Loucy (cell line): ENCODE measurements at regions not wholly inside any gene's neighbourhood (a gene's known extent, or its start where the extent isn't known, plus 50 kb on each side); places are given as distances from the start of the nearest gene placed in this dataset.
A peak's percentile ranks its signal among the peaks of the same experiment; 100 is the strongest.

Experiments
- H2AFZ ChIP-seq: fragments of 200-600 bp; sonication (generic); 2 replicates; pipeline ENCODE4 v1.6.0; 2016; ENCODE audit warnings: antibody characterized with exemption, mild to moderate bottlenecking, low read length, moderate library complexity
- H3F3A ChIP-seq: fragments of 200-600 bp; 2 replicates; pipeline ENCODE4 v1.6.0; 2016; ENCODE audit warnings: antibody characterized with exemption, low read depth, mild to moderate bottlenecking
- H3K27me3 ChIP-seq: fragments of 200-600 bp; sonication (generic); 2 replicates; pipeline ENCODE4 v1.6.1; 2014; ENCODE audit warnings: low read length, mild to moderate bottlenecking; ENCODE audit not compliant: insufficient read depth, poor library complexity, severe bottlenecking
- H3K36me3 ChIP-seq: fragments of 200-600 bp; sonication (generic); 2 replicates; pipeline ENCODE4 v1.6.1; 2016; ENCODE audit warnings: low read length; ENCODE audit not compliant: insufficient read depth
- H3K4me1 ChIP-seq: fragments of 200-600 bp; sonication (generic); 2 replicates; pipeline ENCODE4 v1.5.1; 2014; ENCODE audit warnings: low read length, mild to moderate bottlenecking; ENCODE audit not compliant: insufficient read depth, poor library complexity, severe bottlenecking
- H3K4me2 ChIP-seq: fragments of 200-600 bp; sonication (generic); 2 replicates; pipeline ENCODE4 v1.6.0; 2014; ENCODE audit warnings: antibody characterized with exemption, low read length, low read depth, mild to moderate bottlenecking; ENCODE audit not compliant: poor library complexity, severe bottlenecking
- H3K4me3 ChIP-seq: fragments of 200-600 bp; sonication (generic); 2 replicates; pipeline ENCODE4 v1.5.1; 2014; ENCODE audit warnings: low read length, mild to moderate bottlenecking, mixed read lengths; ENCODE audit not compliant: poor library complexity, severe bottlenecking
- H3K79me2 ChIP-seq: fragments of 200-600 bp; sonication (generic); 2 replicates; pipeline ENCODE4 v1.6.1; 2014; ENCODE audit warnings: low read length; ENCODE audit not compliant: insufficient read depth
- H3K9ac ChIP-seq: fragments of 200-600 bp; sonication (generic); 2 replicates; pipeline ENCODE4 v1.6.0; 2014; ENCODE audit warnings: mild to moderate bottlenecking, low read depth, low read length, moderate library complexity; ENCODE audit not compliant: poor library complexity, severe bottlenecking
- H3K9me2 ChIP-seq: fragments of 200-600 bp; sonication (generic); replicated peaks from 2 replicates; pipeline ENCODE4 v1.6.1; 2016; ENCODE audit warnings: low read depth, low read length, mixed read lengths
- H3K9me3 ChIP-seq: fragments of 200-600 bp; sonication (generic); 2 replicates; pipeline ENCODE4 v1.6.1; 2014; ENCODE audit warnings: mild to moderate bottlenecking, antibody characterized with exemption, low read length, low read depth; ENCODE audit not compliant: insufficient read depth
- H4K20me1 ChIP-seq: fragments of 200-600 bp; sonication (generic); 2 replicates; pipeline ENCODE4 v1.6.0; 2014; ENCODE audit warnings: antibody characterized with exemption, low read length, mild to moderate bottlenecking; ENCODE audit not compliant: insufficient read depth, poor library complexity, severe bottlenecking
- CTCF ChIP-seq: fragments of 200-600 bp; sonication (generic); conservative IDR thresholded peaks from 2 replicates; pipeline ENCODE4 v1.5.1; 2014; ENCODE audit warnings: mild to moderate bottlenecking, antibody characterized with exemption, low read length
- EZH2phosphoT487 ChIP-seq: fragments of 200-600 bp; IDR thresholded peaks from 2 replicates; pipeline ENCODE4 v1.6.1; 2018; ENCODE audit warnings: antibody characterized with exemption, mild to moderate bottlenecking, moderate library complexity, borderline replicate concordance

GRCh38 chr3:33956206-33956605 lies 157.8 kb downstream of the PDCD6IP start:
- H3K4me1 ChIP-seq, result peaks cover 37% of the 10 kb centered on the region
- no peaks in the 10 kb centered on the region for H3K9me3 ChIP-seq
- no peaks in the 10 kb centered on the region for H4K20me1 ChIP-seq
- H3K4me3 ChIP-seq, result no peak overlapping the region
- no peaks in the 10 kb centered on the region for H3K9me2 ChIP-seq
- H3K36me3 ChIP-seq, result no peaks in the 10 kb centered on the region
- no peak overlapping the region for H2AFZ ChIP-seq
- no peak for TF ChIP-seq EZH2phosphoT487
- TF ChIP-seq CTCF, result no peak
- no peaks in the 10 kb centered on the region for H3K27me3 ChIP-seq
- peak overlapping the region; percentile 14 for H3K4me2 ChIP-seq
- no peak overlapping the region for H3K9ac ChIP-seq
- H3F3A ChIP-seq, result no peaks in the 10 kb centered on the region
- no peaks in the 10 kb centered on the region for H3K79me2 ChIP-seq

GRCh38 chr3:33956776-33957175 lies 158.3 kb downstream of the PDCD6IP start:
- Histone ChIP-seq H3K36me3 (no peaks in the 10 kb centered on the region), H3K9me2 (no peaks in the 10 kb centered on the region), H3F3A (no peaks in the 10 kb centered on the region), H3K79me2 (no peaks in the 10 kb centered on the region), H3K4me1 (peaks cover 39% of the 10 kb centered on the region), H4K20me1 (no peaks in the 10 kb centered on the region), H3K4me2 (no peak overlapping the region), H2AFZ (no peak overlapping the region), H3K4me3 (no peak overlapping the region), H3K9ac (no peak overlapping the region), H3K27me3 (no peaks in the 10 kb centered on the region), H3K9me3 (no peaks in the 10 kb centered on the region)
- TF ChIP-seq CTCF, result no peak
- TF ChIP-seq EZH2phosphoT487, result no peak

- H3K4me1 ChIP-seq, result peaks cover 39% of the 10 kb centered on the region
- H3K9ac ChIP-seq, result no peak overlapping the region
- no peaks in the 10 kb centered on the region for H3K27me3 ChIP-seq
- no peaks in the 10 kb centered on the region for H3K9me2 ChIP-seq
- H3K9me3 ChIP-seq, result no peaks in the 10 kb centered on the region
- no peak overlapping the region for H2AFZ ChIP-seq
- H4K20me1 ChIP-seq, result no peaks in the 10 kb centered on the region
- TF ChIP-seq CTCF, result no peak
- no peaks in the 10 kb centered on the region for H3F3A ChIP-seq
- no peak overlapping the region for H3K4me3 ChIP-seq
- no peaks in the 10 kb centered on the region for H3K79me2 ChIP-seq
- H3K4me2 ChIP-seq, result no peak overlapping the region
- no peaks in the 10 kb centered on the region for H3K36me3 ChIP-seq
Measured at GRCh38 chr3:33957176-33957575, 158.7 kb downstream of the PDCD6IP start.
